ENCODE measurements at regions not wholly inside any gene's neighbourhood (a gene's known extent, or its start where the extent isn't known, plus 50 kb on each side); places are given as distances from the start of the nearest gene placed in this dataset.
"Not testable (repeated sequence)": the region's sequence is repeated elsewhere in the genome, so short reads cannot be mapped to it uniquely, and the experiment has no call there.

DNA sequence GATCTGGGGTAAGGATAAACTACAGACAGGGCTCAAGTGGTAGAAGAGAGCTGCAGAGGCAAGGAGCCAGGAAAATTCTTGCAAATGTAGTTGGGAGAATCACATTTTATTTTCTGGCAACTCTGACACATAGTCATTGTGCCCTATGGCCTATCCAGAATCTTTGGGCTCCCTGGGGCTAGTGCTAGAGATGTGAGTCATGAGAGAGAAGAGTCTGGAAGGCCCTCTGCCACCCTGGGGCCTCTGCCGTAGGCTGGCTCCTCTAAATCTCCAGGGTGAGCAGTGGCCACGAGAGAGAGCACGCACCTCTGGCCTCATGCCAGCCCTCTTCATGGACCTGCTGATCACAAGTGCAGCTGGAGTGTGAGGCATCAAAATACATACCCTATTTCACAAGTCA is 74.3 kb upstream of the SSBP2 start:
- DNase-seq = no peak

DNA sequence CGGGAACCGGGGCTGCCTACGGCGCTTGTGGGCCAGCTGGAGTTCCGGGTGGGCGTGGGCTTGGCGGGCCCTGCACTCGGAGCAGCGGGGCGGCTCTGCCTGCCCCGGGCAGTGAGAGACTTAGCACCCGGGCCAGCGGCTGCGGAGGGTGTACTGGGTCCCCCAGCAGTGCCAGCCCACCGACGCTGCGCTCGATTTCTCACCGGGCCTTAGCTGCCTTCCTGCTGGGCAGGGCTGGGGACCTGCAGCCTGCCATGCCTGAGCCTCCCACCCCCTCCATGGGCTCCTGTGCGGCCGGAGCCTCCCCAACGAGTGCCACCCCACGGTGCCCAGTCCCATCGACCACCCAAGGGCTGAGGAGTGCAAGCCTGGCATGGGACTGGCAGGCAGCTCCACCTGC is 72.8 kb upstream of the SSBP2 start:
- DNase-seq = not testable (repeated sequence)

DNA sequence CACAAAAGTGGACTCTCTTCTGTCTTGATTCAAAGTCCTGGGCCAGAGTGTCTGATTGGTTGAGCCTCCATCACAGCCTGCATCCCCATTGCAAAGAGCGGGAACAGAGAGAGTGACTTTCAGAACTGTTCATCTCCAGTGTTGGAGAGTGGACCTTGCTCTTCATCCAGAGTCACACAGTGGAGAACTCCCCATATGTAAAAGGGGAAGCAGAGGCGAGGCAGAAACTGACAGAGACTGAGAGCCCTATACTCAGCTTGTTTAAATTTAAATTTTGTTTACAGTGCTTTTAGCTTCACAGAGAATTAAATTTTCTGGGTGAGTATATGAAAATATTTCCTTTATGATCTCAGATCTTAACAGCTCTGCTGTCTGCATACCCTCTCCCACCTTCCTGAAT is 70.0 kb upstream of the SSBP2 start:
- DNase-seq = no peak

DNA sequence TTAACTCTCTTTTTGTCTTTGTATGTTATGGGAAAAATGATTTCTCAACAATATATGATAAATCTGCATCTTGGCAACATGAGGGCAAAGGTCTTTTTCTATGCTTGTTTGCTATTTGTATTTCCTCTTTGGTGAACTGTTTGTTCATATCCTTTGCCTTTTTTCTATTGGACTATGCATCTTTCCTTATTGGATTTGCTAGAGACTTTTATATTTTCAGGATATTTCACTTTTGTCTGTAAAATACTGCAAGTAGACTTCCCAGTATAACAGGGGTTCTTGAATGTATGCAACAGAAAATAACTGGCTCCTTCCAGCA is 69.4 kb upstream of the SSBP2 start:
- DNase-seq = no peak

DNA sequence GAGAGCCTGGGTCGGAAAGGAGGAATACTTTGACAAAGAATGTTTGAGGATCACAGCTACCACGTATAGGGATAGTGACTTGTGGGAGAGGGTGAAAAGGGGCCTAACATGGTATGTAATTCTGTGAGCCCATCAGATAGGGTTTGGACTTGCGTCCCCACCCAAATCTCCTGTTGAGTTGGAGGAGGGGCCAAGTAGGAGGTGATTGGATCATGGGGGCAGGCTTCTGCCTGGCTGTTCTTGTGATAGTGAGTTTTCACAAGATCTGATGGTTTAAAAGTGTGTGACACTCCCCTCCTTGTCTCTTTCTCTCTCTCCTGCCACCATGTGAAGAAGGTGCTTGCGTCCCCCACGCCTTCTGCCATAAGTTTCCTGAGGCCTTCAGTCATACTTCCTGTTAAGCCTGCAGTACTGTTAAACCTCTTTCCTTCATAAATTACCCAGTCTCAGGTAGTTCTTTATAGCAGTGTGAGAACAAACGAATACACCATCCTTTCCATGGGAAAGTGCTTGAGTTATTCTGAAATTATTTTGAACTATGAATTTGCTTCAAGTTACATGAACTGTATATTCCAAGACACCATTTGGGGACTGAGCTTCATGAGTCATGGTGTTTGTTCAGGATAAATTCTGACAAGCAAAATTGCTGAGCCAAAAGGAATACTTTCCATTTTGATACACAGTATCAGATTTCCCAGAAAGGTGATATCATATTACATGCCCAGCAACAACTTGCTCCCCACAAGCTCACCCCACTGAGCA is 68.8 kb upstream of the SSBP2 start:
- no peak for DNase-seq

DNA sequence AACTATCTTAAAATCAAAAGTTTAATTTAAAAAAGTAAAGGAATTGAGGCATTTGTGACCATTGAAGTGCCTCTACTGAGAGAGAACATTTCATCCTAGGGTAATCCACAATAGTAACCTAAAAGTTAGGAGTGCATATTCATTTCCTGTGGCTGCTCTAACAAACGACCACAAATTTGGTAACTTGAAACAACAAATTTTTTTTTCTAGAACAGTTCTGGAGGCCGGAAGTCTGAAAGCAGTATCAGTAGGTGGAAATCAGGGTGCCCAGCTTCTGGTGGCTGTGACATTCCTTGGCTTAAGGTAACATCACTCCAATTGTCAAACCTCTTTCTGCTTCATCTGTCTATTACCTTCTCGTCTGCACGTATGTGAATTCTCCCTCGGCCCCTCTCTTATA is 67.1 kb upstream of the SSBP2 start:
- DNase-seq = no peak

DNA sequence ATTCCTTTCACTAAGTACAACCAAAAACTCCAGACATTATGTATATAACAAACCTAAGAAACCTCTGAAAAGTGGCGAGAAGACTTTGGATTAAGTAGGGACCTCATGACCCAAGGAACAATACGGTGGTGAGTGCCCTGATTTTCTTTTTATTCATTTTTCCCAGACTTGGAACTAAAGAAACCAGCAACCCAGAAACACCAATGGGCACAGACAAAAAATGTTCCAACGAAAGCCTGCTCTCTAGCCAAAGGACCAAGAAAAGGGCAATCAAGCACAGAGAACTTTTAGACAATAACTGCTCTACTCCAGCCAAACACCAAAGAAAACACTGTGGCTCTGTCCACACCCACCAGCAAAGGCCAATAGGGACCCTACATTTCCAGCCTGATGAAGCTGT is 66.2 kb upstream of the SSBP2 start:
- no peak for DNase-seq

DNA sequence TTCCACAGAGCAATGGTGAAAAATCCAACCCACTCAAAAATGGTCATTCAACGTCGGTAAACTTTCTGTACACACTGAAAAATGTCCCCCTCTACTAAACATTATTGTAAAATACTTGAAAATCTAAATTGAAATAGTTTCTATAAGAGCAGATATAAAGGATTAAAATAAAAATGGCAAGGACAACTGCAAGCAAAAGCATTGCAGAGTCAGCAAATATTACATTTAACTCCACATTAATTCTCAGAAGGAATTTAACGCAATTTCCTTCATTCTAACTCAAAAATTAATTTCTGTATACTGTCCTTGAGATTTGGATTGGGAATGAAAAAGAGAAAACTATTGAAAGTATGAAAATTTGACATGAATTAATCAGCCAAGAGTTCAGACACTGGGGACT is 64.4 kb upstream of the SSBP2 start:
- DNase-seq = no peak

DNA sequence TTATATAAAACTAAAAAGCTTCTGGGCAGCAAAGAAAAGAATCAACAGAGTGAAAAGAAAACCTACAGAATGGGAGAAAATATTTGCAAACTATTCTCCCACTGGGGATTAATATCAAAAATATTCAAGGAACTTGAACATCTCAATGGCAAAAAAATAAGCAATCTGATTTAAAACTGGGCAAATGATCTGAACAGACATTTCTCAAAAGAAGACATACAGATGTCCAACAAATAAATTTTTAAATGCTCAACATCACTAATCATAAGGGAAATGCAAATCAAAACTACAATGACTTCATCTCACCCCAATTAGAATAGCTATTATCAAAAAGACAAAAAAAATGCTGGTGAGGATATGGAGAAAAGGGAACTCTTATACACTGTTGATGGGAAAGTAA is 57.2 kb upstream of the SSBP2 start:
- no peak for DNase-seq

DNA sequence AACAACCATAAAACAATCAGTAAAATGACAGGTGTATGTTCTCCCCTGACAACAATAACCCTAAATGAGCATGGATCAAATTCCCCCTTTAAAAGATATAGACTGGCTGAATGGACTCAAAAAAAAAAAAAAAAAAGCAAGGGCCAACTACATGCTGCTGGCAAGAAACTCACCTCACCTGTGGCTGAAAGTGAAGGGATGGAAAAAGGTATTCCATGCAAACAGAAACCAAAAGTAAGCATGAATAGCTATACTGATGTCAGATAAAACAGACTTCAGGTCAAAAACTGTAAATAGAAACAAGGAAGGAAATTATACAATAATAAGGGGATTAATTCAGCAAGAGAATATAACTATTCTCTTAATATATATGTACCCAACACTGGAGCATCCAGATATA is 54.2 kb upstream of the SSBP2 start:
- DNase-seq = no peak

DNA sequence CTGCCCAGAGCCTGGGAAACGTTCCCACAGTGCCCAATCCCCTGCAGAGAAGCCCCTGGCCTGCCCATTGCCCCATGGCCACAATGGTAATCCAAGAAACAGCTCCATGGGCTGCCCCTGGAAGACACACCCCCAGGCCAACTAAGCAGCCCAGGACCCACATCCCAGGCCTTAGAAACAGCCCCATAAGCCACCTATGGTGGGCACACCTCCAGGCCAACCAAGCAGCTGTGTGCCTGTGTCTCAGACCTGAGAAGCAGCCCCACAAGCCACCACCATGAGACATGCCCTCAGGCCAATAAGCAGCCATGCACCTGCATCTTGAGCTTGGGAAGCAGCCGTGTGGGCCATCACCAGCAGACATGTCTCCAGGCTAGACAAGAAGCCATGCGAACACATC is 52.9 kb upstream of the SSBP2 start:
- DNase-seq = no peak

DNA sequence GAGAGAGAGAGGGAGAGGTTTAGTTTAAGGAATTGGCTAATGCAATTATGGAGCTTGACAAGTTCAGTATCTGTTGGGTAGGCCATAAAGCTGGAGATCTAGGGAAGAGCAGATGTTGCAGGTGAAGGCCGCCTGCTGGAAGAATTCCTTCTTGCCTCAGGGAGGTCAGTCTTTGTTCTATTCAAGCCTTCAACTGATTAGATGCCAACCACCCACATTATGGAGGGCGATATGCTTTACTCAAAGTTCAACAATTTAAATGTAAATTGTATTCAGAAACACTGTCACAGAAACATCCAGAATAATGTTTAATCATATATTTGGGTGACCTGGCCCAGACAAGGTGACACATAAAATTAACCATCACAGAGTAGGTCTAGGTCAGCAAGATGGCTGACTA is 51.7 kb upstream of the SSBP2 start:
- DNase-seq = no peak

DNA sequence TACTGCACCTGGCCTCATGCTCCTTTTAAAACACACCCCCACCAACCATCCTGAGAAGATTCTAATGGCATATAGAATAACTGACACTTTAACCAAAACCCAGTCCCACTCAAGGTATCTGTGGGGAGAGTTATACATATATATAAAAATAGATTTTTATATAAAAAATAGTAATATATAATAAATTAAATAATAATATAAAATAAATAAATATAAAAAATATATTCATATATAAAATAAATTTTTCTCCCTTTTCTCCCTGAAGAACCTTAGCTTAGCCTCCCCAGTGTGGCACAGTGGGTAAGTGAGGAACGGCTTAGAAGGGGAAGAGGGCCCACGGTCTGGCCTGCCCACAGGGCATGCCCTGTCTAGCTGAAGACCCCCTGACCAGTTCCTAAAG is 51.1 kb upstream of the SSBP2 start:
- DNase-seq = no peak

DNA sequence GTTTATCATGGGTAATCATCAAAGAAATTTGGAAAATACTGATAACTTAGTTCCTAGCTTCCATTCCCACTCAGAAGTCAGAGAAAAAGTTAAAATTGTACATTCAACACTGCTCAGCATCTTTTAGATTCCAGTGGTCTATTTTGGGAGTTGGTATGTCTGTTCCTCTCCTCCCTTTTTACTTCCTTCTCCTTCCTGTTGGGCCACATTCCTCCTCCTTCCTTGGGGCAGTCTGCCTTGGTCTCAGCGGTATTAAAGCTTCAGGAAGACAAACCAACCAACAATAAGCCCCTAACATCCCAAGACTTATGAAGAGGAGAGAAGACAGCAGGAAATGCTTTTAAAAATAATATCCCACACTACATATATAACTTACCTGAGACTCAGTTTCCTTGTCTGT is 49.9 kb upstream of the SSBP2 start:
- DNase-seq = no peak
